ENCODE measurements at regions not wholly inside any gene's neighbourhood (a gene's known extent, or its start where the extent isn't known, plus 50 kb on each side); places are given as distances from the start of the nearest gene placed in this dataset.

- TF ChIP-seq ZNF592 (IDR thresholded peaks at IDR 0.05) (0 out of 2 replicates have a peak, but pooled peaks have one; percentile 36), EGR1 (IDR thresholded peaks at IDR 0.05; ENCODE audit: borderline replicate concordance in 1 of 2, low read depth in 2 of 2, low read length in 2 of 2) (peak in 1 of 2 experiments; percentile 41; a peak in 2 of 3 replicates), NR2C1 (IDR thresholded peaks at IDR 0.05) (no peak), RELB (IDR thresholded peaks at IDR 0.05; ENCODE audit: low read depth) (peak; percentile 99), BCL3 (IDR thresholded peaks at IDR 0.05; ENCODE audit: borderline replicate concordance, insufficient read depth, low read depth, low read length, poor library complexity, severe bottlenecking) (peak; percentile 98), USF2 (IDR thresholded peaks at IDR 0.05; ENCODE audit: borderline replicate concordance, low read depth, low read length) (no peak), ZBTB33 (IDR thresholded peaks at IDR 0.05) (no peak), FOS (IDR thresholded peaks at IDR 0.05; ENCODE audit: borderline replicate concordance, extremely low read depth, insufficient read length) (no peak), ZNF217 (IDR thresholded peaks at IDR 0.05) (peak; percentile 100), NBN (IDR thresholded peaks at IDR 0.05) (peak; percentile 97), TARDBP (IDR thresholded peaks at IDR 0.05; ENCODE audit: borderline replicate concordance) (no peak; the same call in none of the 2 replicates), SIN3A (IDR thresholded peaks at IDR 0.05; ENCODE audit: low read depth, low read length) (no peak), MTA2 (IDR thresholded peaks at IDR 0.05; ENCODE audit: low read depth) (peak; percentile 99), ZNF384 (IDR thresholded peaks at IDR 0.05; ENCODE audit: borderline replicate concordance, low read depth, low read length) (0 out of 2 replicates have a peak, but pooled peaks have one; percentile 52), TCF3 (IDR thresholded peaks at IDR 0.05; ENCODE audit: borderline replicate concordance, insufficient read depth, low read depth, low read length) (peak; percentile 100), CTCF (IDR thresholded peaks at IDR 0.05 in 2 of 3, conservative IDR thresholded peaks at IDR 0.05 in 1 of 3; ENCODE audit: control insufficient read depth in 2 of 3, extremely low read depth in 1 of 3, insufficient read depth in 1 of 3, low read depth in 3 of 3, low read length in 3 of 3) (no peak)
Observed at GRCh38 chr13:40445557-40445990, 220.9 kb downstream of the FOXO1 start (continued).
